GM21390 (cell line): ENCODE measurements at regions not wholly inside any gene's neighbourhood (a gene's known extent, or its start where the extent isn't known, plus 50 kb on each side); places are given as distances from the start of the nearest gene placed in this dataset.
A peak's percentile ranks its signal among the peaks of the same experiment; 100 is the strongest.
"Not testable (repeated sequence)": the region's sequence is repeated elsewhere in the genome, so short reads cannot be mapped to it uniquely, and the experiment has no call there.

Experiments
- ATAC-seq: cut with Tn5 transposase; IDR thresholded peaks from one replicate; pipeline ENCODE4 v1.9.1; 2021; ENCODE audit not compliant: unreplicated experiment

- no peak for ATAC-seq
These were observed 108.1 kb downstream of the ZFAND4 start for GRCh38 chr10:45564303-45564959.

DNA sequence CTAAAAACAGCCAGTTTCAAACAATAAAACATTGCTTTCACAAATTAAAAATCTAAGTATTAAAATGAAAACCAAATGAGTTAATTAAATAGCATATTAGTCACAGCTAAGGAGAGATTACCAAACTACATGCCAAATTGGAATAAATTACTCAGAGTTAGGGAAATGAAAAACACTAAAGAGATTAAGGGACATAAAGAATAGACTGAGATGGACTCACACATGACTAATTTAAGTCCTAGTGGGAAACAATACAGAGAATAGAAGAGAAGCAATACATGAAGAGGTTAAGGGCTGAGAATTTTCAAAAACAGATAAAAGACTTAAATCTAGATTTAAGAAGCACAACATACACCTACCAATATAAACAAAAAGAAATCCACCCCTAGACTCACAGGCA is 110.6 kb downstream of the ZFAND4 start:
- no peak for ATAC-seq

GRCh38 chr10:45560262-45560661 is 112.3 kb downstream of the ZFAND4 start:
- no peak for ATAC-seq

GRCh38 chr10:45558425-45558824 is 114.1 kb downstream of the ZFAND4 start:
- no peak for ATAC-seq

DNA sequence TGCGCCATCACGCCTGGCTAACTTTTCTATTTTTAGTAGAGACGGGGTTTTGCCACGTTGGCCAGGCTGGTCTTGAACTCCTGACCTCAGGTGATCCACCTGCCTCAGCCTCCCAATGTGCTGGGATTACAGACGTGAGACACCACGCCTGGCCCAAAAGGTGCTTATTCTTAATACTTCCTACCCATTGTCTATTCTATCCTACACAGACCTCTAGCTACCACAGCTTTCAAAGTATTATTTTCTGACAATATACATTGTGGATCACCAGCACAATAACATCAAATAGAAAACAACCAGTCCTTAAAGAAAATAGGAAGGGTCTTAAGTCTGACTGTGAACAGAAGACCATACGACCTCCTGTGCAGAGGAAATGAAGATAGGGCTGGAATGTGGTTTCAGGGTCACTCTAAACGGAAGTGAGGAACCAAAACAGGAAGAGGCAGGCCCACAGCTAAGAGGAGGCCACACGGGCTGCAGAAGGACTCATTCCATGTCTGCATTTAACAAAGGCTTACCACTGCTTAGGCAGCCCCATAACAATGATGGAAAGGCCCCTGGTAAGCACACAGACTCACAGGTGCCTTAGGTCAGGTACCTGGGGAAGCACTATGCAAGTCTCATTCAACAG is 115.2 kb downstream of the ZFAND4 start:
- no peak for ATAC-seq

DNA sequence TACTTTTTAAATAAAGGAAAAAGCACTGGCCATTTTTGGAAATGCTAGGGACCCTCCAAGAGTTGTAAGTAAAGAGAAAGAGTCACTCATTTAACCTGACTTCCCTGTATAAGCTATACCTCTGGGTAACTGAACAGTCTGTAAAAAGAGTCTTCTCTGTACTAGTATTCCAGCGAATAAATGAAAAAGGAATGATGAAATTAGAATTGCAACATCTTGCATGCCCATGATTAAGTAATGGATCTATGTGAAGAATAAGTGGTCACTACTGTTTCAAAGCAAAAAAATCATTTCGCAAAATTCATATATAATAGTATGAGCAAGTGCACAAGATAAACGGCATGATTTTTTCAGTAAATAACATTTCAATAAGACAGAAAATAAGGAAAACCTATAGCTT is 116.8 kb downstream of the ZFAND4 start:
- ATAC-seq, result no peak

- ATAC-seq, result not testable (repeated sequence)
These were observed 117.2 kb downstream of the ZFAND4 start for GRCh38 chr10:45555332-45555731.

DNA sequence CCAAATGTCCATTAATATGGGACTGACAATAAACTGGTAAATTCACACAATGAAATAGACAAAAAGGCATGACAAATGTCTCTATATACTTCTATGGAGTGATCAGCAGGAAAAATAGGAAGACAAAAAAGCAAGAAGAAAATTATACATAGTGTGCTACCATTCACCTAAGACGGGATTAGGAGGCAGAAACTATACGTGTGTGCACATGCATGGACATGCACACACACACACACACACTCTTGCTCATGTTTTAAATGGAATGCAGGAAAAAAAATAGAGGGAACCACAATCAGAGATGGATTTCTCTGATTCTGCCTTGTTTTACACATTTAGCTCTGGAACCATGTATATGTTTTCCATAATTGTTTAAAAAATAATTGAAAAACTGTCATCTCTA is 119.0 kb downstream of the ZFAND4 start:
- ATAC-seq, result no peak

DNA sequence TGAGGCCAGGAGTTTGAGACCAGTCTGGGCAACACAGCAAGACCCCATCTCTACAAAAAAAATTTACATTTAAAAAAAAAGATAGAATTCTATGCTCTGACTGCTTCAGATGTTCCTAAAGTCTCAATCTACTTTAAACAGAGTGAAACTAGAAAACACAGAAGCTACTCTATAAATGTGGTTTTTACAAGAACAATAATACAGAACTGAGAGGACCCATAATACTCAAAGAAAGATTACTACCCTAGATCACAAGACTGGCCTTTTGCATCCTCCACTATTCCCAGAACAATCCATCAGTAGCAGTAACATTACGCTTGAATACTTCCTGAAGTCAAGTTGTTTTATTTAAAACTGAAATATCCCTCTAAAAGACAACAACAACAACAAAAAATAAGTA is 119.4 kb downstream of the ZFAND4 start:
- peak; percentile 85 for ATAC-seq

DNA sequence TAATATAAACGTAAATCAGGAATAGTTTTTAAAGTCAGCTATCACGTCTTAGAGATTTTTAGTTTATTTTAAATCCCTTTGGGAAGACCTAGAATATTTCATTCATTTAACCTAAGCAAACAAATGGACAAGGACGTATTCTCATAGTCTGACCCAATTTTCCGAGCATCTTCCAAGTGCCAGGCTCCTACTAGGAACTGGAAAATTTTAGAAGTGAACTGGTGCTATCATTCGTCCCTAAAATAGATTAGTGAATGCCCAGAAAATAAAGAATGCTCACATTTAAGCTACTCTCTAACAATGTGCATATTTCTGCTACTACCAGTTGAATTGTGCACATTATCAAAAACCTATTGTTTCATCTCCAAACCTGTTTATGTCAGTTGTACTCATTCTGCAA is 120.1 kb downstream of the ZFAND4 start:
- no peak for ATAC-seq

GRCh38 chr10:45550903-45551786 is 121.4 kb downstream of the ZFAND4 start:
- ATAC-seq, result no peak

DNA sequence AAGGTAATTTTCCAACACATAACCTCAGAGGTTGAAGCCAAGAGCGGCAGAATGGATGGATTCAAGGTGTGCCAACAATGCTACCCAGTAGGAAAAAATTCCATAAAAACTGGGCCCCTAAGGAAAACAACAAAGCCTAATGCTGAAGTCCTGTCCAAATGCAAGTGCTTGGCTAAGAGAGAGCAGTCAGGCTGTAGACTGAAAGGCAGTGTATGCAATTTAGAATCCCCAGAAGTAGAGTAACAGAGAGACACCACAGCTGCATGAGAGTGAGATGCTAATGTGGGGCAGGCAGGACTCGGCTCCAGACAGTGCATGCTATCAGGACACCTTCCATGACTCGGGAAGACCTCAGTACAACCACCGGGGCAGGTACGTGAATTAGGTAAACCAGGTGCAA is 124.5 kb downstream of the ZFAND4 start:
- ATAC-seq, result no peak

DNA sequence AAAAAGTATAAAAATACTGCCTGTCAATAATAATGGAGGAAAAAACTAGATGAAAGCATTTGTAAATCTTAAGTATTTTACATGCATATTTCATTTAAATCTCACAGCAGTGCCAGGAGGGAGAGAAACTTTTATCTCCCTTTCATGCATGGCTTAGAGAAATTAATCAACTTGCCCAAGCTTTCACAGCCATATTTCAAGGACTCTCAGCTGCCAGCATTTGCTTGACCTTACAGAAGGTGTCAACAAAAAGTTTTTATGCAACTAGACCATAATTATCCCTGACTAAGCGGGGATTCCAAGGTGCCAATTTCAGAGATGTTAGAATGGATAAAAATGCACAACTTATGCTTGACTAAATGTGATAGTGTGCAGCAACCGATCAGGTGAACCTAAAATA is 125.4 kb downstream of the ZFAND4 start:
- no peak for ATAC-seq

GRCh38 chr10:45545150-45545549 is 127.4 kb downstream of the ZFAND4 start:
- no peak for ATAC-seq

GRCh38 chr10:45544191-45544590 is 128.4 kb downstream of the ZFAND4 start:
- ATAC-seq, result no peak

- not testable (repeated sequence) for ATAC-seq
These were observed 131.5 kb downstream of the ZFAND4 start for GRCh38 chr10:45541032-45541431.

- not testable (repeated sequence) for ATAC-seq
These were observed 132.0 kb downstream of the ZFAND4 start for GRCh38 chr10:45540589-45540988.

DNA sequence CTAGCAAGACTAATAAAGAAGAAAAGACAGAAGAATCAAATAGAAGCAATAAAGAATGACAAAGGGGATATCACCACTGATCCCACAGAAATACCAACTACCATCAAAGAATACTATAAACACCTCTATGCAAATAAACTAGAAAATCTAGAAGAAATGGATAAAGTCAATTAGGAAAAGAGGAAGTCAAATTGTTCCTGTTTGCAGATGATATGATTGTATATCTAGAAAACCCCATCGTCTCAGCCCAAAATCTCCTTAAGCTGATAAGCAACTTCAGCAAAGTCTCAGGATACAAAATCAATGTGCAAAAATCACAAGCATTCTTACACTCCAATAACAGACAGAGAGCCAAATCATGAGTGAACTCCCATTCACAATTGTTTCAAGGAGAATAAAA is 133.0 kb downstream of the ZFAND4 start:
- ATAC-seq, result not testable (repeated sequence)

- no peak for ATAC-seq
These were observed 138.0 kb downstream of the ZFAND4 start for GRCh38 chr10:45534572-45534971.

GRCh38 chr10:45532480-45532879 is 140.1 kb downstream of the ZFAND4 start:
- no peak for ATAC-seq

DNA sequence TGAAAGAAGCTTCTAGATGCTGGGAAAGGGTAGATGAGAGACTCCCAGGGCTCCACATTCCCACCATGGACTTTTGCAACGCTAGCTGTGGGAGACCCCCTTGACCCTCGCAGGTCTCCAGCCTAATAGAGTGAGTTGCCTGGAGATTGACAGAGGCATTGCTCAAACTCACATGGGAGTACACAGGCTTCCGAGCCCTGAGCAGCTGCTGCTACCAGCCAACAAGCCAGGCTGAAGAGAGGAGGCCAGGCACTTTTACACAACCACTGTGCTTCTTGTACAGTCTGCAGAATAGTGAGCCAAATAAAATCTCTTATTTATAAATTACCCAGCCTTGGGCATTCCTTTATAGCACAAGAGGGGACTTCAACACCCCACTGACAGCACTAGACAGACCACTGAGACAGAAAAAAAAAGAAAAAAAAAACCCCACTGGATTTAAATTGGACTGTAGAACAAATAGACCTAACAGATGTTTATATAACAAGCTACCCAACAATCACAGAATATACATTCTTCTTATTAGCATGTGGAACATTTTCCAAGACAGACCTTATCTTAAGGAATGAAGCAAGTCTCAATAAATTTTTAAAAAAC is 146.2 kb downstream of the ZFAND4 start:
- ATAC-seq, result no peak

DNA sequence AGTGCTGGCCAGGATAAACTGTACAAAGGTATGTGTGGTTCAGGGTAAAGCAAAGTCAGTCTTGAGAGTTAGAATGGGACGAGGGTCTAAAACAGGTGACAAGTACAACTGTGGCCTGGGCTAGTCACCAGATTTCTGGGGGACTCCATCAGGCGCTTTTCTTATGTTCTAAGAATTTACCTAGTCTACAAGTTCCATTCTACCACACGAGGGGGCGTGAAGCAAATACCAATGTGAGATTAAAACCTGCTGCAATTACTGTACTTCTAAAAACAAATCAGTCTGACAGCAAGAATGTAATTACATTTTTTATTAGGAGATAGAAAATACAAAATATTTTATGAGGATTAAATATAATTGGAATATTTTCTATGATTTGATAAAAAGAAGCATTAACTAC is 146.5 kb downstream of the ALOX5 start:
- ATAC-seq, result no peak
